ENCODE measurements at regions not wholly inside any gene's neighbourhood (a gene's known extent, or its start where the extent isn't known, plus 50 kb on each side); places are given as distances from the start of the nearest gene placed in this dataset.

- no peak for DNase-seq
- intact Hi-C loops (cut with DNase I), result no loop called here
- Histone ChIP-seq H3K36me3 (replicated peaks in 1 of 2) (no peaks in the 10 kb centered on the region), H3K27me3 (peaks cover 36% of the 10 kb centered on the region), H3K27ac (no peak overlapping the region), H3K4me1 (replicated peaks in 1 of 2) (no peaks in the 10 kb centered on the region), H3K9me3 (replicated peaks in 1 of 3) (no peaks in the 10 kb centered on the region), H3K4me3 (no peak overlapping the region)
- TF ChIP-seq POLR2A (IDR thresholded peaks at IDR 0.05) (no peak), CTCF (IDR thresholded peaks at IDR 0.05) (no peak)
- WGBS, 4 donors, result 0 to 36% (median 12%) methylated on average over 1 of the region's 1 CpG
These were observed 81.1 kb downstream of the RRAGC start for GRCh38 chr1:38778521-38778920.

GRCh38 chr1:38778051-38778450 lies 81.5 kb downstream of the RRAGC start:
- Histone ChIP-seq H3K4me3 (no peak overlapping the region), H3K9me3 (replicated peaks in 1 of 3) (no peaks in the 10 kb centered on the region), H3K4me1 (replicated peaks in 1 of 2) (no peaks in the 10 kb centered on the region), H3K27me3 (peaks cover 33% of the 10 kb centered on the region), H3K27ac (no peak overlapping the region), H3K36me3 (replicated peaks in 1 of 2) (no peaks in the 10 kb centered on the region)
- WGBS, 4 donors, result 72 to 84% (median 77%) methylated on average over 2 of the region's 2 CpGs
- TF ChIP-seq CTCF (IDR thresholded peaks at IDR 0.05), result no peak
- no peak for TF ChIP-seq POLR2A (IDR thresholded peaks at IDR 0.05)
- no peak for DNase-seq
- intact Hi-C loops (cut with DNase I), result no loop called here

GRCh38 chr1:38777464-38777957 lies 82.1 kb downstream of the RRAGC start:
- no peak overlapping the region for H3K27ac ChIP-seq
- H3K4me3 ChIP-seq, result no peak overlapping the region
- peaks cover 27% of the 10 kb centered on the region for H3K27me3 ChIP-seq
- H3K4me1 ChIP-seq (replicated peaks in 1 of 2), result no peaks in the 10 kb centered on the region
- no peak for TF ChIP-seq CTCF (IDR thresholded peaks at IDR 0.05)
- TF ChIP-seq POLR2A (IDR thresholded peaks at IDR 0.05), result no peak
- H3K9me3 ChIP-seq (replicated peaks in 1 of 3), result no peaks in the 10 kb centered on the region
- WGBS, 4 donors, result 60 to 68% (median 63%) methylated on average over 6 of the region's 6 CpGs
- DNase-seq, result no peak
- intact Hi-C loops (cut with DNase I), result no loop called here
- no peaks in the 10 kb centered on the region for H3K36me3 ChIP-seq (replicated peaks in 1 of 2)

GRCh38 chr1:38776466-38777065 lies 83.0 kb downstream of the RRAGC start:
- no peaks in the 10 kb centered on the region for H3K4me1 ChIP-seq (replicated peaks in 1 of 2)
- no peaks in the 10 kb centered on the region for H3K9me3 ChIP-seq (replicated peaks in 1 of 3)
- intact Hi-C loops (cut with DNase I), result no loop called here
- peaks cover 20% of the 10 kb centered on the region for H3K27me3 ChIP-seq
- H3K4me3 ChIP-seq, result no peak overlapping the region
- no peak for DNase-seq
- TF ChIP-seq POLR2A (IDR thresholded peaks at IDR 0.05), result no peak
- TF ChIP-seq CTCF (IDR thresholded peaks at IDR 0.05), result no peak
- H3K27ac ChIP-seq, result no peak overlapping the region
- no peaks in the 10 kb centered on the region for H3K36me3 ChIP-seq (replicated peaks in 1 of 2)

All from adrenal gland (tissue), 9 donors.